ENCODE measurements at regions not wholly inside any gene's neighbourhood (a gene's known extent, or its start where the extent isn't known, plus 50 kb on each side); places are given as distances from the start of the nearest gene placed in this dataset.
"Not testable (repeated sequence)": the region's sequence is repeated elsewhere in the genome, so short reads cannot be mapped to it uniquely, and the experiment has no call there.

GRCh38 chr14:49033131-49033530, 553.0 kb downstream of the RPS29 start:
- WGBS, 2 donors, result 97% methylated on average over 8 of the region's 8 CpGs
- DNase-seq, result no peak
- intact Hi-C loops (cut with DNase I), result no loop called here

DNA sequence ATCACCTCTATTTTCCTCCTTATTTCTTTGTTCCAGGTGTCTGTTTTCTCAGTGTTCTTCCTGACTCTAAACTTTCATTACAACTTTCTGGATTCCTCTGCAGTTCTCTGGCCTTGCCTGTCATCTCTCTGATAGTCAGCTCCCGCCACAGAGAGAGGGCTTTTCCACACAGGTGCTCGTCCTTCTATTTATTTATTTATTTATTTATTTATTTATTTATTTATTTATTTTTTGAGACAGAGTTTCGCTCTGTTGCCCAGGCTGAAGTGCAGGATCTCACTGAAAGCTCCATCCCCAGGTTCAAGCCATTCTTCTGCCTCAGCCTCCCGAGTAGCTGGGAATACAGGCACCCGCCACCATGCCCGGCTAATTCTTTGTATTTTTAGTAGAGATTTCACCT, 554.5 kb downstream of the RPS29 start:
- H3K27ac ChIP-seq (ENCODE audit: low read depth in 1 of 2, low read length in 2 of 2); H3K27me3 ChIP-seq (ENCODE audit: control insufficient read depth in 1 of 2, insufficient read depth in 2 of 2, low read length in 1 of 2); H3K36me3 ChIP-seq (ENCODE audit: control insufficient read depth in 1 of 2, insufficient read depth in 2 of 2, low read length in 1 of 2); ATAC-seq (ENCODE audit: low FRiP score); DNase-seq; H3K4me1 ChIP-seq (ENCODE audit: control insufficient read depth in 1 of 2, insufficient read depth in 2 of 2, low read length in 2 of 2); H3K9me3 ChIP-seq (ENCODE audit: control insufficient read depth, low read length); intact Hi-C loops (cut with DNase I); H3K4me3 ChIP-seq (ENCODE audit: low read length in 2 of 2): not testable (repeated sequence)
- 93 to 94% methylated on average over 6 of the region's 6 CpGs for whole genome bisulfite sequencing, 2 donors

More at GRCh38 chr14:49033131-49033530, 553.0 kb downstream of the RPS29 start:
- Histone ChIP-seq H3K36me3 (ENCODE audit: control insufficient read depth in 1 of 2, insufficient read depth in 2 of 2, low read length in 1 of 2) (no peaks in the 10 kb centered on the region), H3K9me3 (ENCODE audit: control insufficient read depth, low read length) (no peaks in the 10 kb centered on the region), H3K4me1 (ENCODE audit: control insufficient read depth in 1 of 2, insufficient read depth in 2 of 2, low read length in 2 of 2) (no peaks in the 10 kb centered on the region), H3K27ac (ENCODE audit: low read depth in 1 of 2, low read length in 2 of 2) (no peak overlapping the region), H3K27me3 (ENCODE audit: control insufficient read depth in 1 of 2, insufficient read depth in 2 of 2, low read length in 1 of 2) (no peaks in the 10 kb centered on the region), H3K4me3 (ENCODE audit: low read length in 2 of 2) (no peak overlapping the region)
- no peak for ATAC-seq (ENCODE audit: low FRiP score)

- no peak overlapping the region for H3K27ac ChIP-seq (ENCODE audit: low read depth in 1 of 2, low read length in 2 of 2)
- intact Hi-C loops (cut with DNase I), result no loop called here
- H3K4me3 ChIP-seq (ENCODE audit: low read length in 2 of 2), result no peak overlapping the region
- no peaks in the 10 kb centered on the region for H3K4me1 ChIP-seq (ENCODE audit: control insufficient read depth in 1 of 2, insufficient read depth in 2 of 2, low read length in 2 of 2)
- DNase-seq (no peak), ATAC-seq (ENCODE audit: low FRiP score) (no peak)
- 84 to 87% methylated on average over 1 of the region's 1 CpG for WGBS, 2 donors
- no peaks in the 10 kb centered on the region for H3K9me3 ChIP-seq (ENCODE audit: control insufficient read depth, low read length)
- H3K27me3 ChIP-seq (ENCODE audit: control insufficient read depth in 1 of 2, insufficient read depth in 2 of 2, low read length in 1 of 2), result no peaks in the 10 kb centered on the region
- no peaks in the 10 kb centered on the region for H3K36me3 ChIP-seq (ENCODE audit: control insufficient read depth in 1 of 2, insufficient read depth in 2 of 2, low read length in 1 of 2)
Observed at GRCh38 chr14:49019467-49020115, 566.6 kb downstream of the RPS29 start.

DNA sequence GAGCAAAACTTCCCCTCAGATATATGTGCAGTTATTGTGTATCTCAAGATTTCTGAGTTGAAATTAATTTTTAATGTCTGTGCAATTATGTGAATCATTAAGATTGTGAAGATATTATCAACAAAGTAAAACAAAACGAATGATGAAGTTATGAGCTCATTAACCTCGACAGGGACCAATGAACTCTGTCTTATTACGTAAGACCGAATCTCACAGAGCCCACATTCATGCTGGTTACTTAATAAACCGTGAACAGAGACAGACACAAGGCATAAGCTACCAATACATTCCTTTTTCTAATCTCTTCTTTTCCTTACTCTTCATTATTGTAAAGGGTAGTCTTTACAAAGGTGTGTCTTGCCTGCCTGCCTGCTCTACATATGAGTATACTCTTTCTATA, 568.7 kb downstream of the RPS29 start:
- Histone ChIP-seq H3K4me3 (ENCODE audit: low read length in 2 of 2) (no peak overlapping the region), H3K36me3 (ENCODE audit: control insufficient read depth in 1 of 2, insufficient read depth in 2 of 2, low read length in 1 of 2) (no peaks in the 10 kb centered on the region), H3K9me3 (ENCODE audit: control insufficient read depth, low read length) (no peaks in the 10 kb centered on the region), H3K27me3 (ENCODE audit: control insufficient read depth in 1 of 2, insufficient read depth in 2 of 2, low read length in 1 of 2) (no peaks in the 10 kb centered on the region), H3K4me1 (ENCODE audit: control insufficient read depth in 1 of 2, insufficient read depth in 2 of 2, low read length in 2 of 2) (no peaks in the 10 kb centered on the region), H3K27ac (ENCODE audit: low read depth in 1 of 2, low read length in 2 of 2) (no peak overlapping the region)
- 85 to 87% methylated on average over 5 of the region's 5 CpGs for WGBS, 2 donors
- intact Hi-C loops (cut with DNase I), result no loop called here
- ATAC-seq (ENCODE audit: low FRiP score), result no peak
- DNase-seq, result no peak

DNA sequence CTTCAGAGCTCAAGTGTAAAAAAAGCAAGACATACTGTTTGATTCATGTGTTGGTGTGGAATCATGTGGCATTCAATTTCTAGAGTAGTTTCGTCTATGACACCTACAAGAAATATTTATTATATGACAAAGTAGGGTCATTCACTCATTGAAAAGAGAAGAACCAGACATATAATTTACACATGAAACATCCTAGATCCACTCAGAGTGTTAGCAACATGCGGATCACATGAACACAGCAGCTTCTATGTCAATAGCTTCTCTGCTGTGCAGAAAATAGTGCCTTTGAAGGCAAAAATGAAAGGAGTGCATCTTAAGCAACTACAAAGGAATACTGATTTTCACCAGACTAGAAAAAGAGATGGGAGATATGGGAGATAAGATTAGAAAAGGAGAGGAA, 569.8 kb downstream of the RPS29 start:
- intact Hi-C loops (cut with DNase I), result no loop called here
- no peaks in the 10 kb centered on the region for H3K27me3 ChIP-seq (ENCODE audit: control insufficient read depth in 1 of 2, insufficient read depth in 2 of 2, low read length in 1 of 2)
- no peak overlapping the region for H3K27ac ChIP-seq (ENCODE audit: low read depth in 1 of 2, low read length in 2 of 2)
- no peak for ATAC-seq (ENCODE audit: low FRiP score)
- H3K4me3 ChIP-seq (ENCODE audit: low read length in 2 of 2), result no peak overlapping the region
- WGBS, 2 donors, result 91 to 94% methylated on average over 2 of the region's 2 CpGs
- no peaks in the 10 kb centered on the region for H3K9me3 ChIP-seq (ENCODE audit: control insufficient read depth, low read length)
- no peaks in the 10 kb centered on the region for H3K36me3 ChIP-seq (ENCODE audit: control insufficient read depth in 1 of 2, insufficient read depth in 2 of 2, low read length in 1 of 2)
- no peaks in the 10 kb centered on the region for H3K4me1 ChIP-seq (ENCODE audit: control insufficient read depth in 1 of 2, insufficient read depth in 2 of 2, low read length in 2 of 2)
- DNase-seq, result no peak

DNA sequence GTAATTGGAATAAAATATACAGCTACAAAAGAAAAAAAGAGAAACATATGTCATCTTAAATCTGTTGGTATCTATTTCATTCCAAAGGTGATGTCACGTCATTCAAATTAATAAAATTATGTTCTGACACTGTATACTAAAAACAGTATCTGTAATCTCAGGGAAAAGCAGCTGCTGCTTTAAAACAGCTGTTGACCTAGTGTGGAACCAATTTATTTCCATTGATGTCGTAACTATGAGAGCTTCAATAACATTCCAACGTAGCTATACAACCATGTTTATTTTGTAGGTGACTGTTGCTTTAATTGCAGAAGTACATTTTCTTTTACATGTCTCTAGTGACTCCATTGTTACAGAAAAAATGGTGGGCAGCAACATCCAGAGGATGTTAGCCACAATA, 571.7 kb downstream of the RPS29 start:
- no peaks in the 10 kb centered on the region for H3K27me3 ChIP-seq (ENCODE audit: control insufficient read depth in 1 of 2, insufficient read depth in 2 of 2, low read length in 1 of 2)
- H3K27ac ChIP-seq (ENCODE audit: low read depth in 1 of 2, low read length in 2 of 2), result no peak overlapping the region
- WGBS, 2 donors, result 67 to 73% methylated on average over 3 of the region's 3 CpGs
- H3K4me3 ChIP-seq (ENCODE audit: low read length in 2 of 2), result no peak overlapping the region
- no peak for ATAC-seq (ENCODE audit: low FRiP score)
- no peaks in the 10 kb centered on the region for H3K9me3 ChIP-seq (ENCODE audit: control insufficient read depth, low read length)
- intact Hi-C loops (cut with DNase I), result no loop called here
- no peak for DNase-seq
- no peaks in the 10 kb centered on the region for H3K4me1 ChIP-seq (ENCODE audit: control insufficient read depth in 1 of 2, insufficient read depth in 2 of 2, low read length in 2 of 2)
- no peaks in the 10 kb centered on the region for H3K36me3 ChIP-seq (ENCODE audit: control insufficient read depth in 1 of 2, insufficient read depth in 2 of 2, low read length in 1 of 2)

DNA sequence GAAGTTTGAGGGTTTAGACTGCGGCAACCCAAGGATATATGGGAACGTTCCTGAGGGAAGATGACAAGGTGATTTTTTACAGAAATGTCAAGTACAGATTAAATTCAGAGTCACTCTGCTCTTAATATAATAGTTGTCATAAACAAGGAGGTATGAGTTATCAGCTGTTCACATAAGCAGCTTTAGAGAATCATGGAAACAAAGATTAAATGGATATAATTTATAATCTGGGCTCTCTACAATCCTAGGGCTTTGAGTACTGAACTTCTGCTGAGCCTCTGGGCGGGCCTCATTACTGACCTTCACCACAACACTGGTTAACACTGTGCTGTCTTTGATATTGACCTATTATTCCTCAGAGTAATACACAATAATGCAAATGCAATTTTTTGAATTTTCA, 577.8 kb downstream of the RPS29 start:
- DNase-seq (no peak), ATAC-seq (ENCODE audit: low FRiP score) (no peak)
- Histone ChIP-seq H3K4me3 (ENCODE audit: low read length in 2 of 2) (no peak overlapping the region), H3K36me3 (ENCODE audit: control insufficient read depth in 1 of 2, insufficient read depth in 2 of 2, low read length in 1 of 2) (no peaks in the 10 kb centered on the region), H3K27ac (ENCODE audit: low read depth in 1 of 2, low read length in 2 of 2) (no peak overlapping the region), H3K27me3 (ENCODE audit: control insufficient read depth in 1 of 2, insufficient read depth in 2 of 2, low read length in 1 of 2) (no peaks in the 10 kb centered on the region), H3K4me1 (ENCODE audit: control insufficient read depth in 1 of 2, insufficient read depth in 2 of 2, low read length in 2 of 2) (no peaks in the 10 kb centered on the region), H3K9me3 (ENCODE audit: control insufficient read depth, low read length) (no peaks in the 10 kb centered on the region)
- intact Hi-C loops (cut with DNase I), result no loop called here
- WGBS, 2 donors, result 89 to 91% methylated on average over 3 of the region's 3 CpGs

DNA sequence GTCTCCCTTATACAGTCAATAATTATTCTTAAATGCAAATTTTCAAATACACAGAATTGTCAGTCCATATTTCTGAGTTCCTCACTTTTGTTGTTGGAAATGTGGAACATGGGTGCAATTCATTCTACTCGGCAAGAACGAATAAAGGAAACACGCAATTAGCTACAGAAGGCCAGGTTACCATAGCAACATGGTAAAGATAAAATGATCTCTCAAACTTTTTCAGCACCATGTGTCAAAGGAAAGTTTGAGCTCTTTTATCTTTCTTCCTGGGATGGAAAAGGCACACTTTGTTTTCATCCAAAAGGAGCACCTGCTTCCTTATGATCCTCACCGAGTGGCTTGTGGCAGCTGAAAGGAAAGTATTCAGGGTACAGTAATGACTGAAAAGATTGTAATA, 595.0 kb downstream of the RPS29 start:
- intact Hi-C loops (cut with DNase I), result no loop called here

DNA sequence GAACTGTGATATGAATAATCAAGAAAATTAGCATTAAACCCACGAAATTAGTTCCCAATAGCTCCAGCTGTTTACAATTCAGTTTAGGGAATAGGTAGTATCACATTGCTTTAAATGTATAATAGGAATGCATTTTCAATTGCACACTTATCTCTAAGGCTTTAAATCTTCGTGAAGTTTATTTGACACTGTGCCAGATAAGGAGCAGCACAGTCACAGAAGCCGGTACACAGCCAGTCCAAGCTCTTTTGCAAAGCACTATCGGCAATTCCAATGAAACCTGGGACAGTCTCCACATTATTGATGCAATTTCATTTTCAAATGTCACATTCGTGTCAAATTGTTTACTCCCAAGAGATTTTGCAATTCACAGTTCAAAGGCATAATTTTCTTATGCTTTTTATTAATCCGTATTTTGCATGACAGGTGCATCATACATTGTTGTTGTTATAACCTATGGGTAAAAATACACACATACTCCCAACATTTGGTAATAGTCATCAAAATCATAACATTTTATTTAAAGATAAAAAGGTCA, 602.8 kb downstream of the RPS29 start:
- 49 to 54% methylated on average over 6 of the region's 6 CpGs for WGBS, 2 donors
- H3K4me3 ChIP-seq (ENCODE audit: low read length in 2 of 2), result no peak overlapping the region
- no peaks in the 10 kb centered on the region for H3K36me3 ChIP-seq (ENCODE audit: control insufficient read depth in 1 of 2, insufficient read depth in 2 of 2, low read length in 1 of 2)
- ATAC-seq (ENCODE audit: low FRiP score) (no peak), DNase-seq (no peak)
- no peak overlapping the region for H3K27ac ChIP-seq (ENCODE audit: low read depth in 1 of 2, low read length in 2 of 2)
- H3K9me3 ChIP-seq (ENCODE audit: control insufficient read depth, low read length), result no peaks in the 10 kb centered on the region
- intact Hi-C loops (cut with DNase I), result no loop called here
- H3K4me1 ChIP-seq (ENCODE audit: control insufficient read depth in 1 of 2, insufficient read depth in 2 of 2, low read length in 2 of 2), result no peaks in the 10 kb centered on the region
- no peaks in the 10 kb centered on the region for H3K27me3 ChIP-seq (ENCODE audit: control insufficient read depth in 1 of 2, insufficient read depth in 2 of 2, low read length in 1 of 2)

More for the DNA sequence above, 595.0 kb downstream of the RPS29 start:
- H3K27ac ChIP-seq (ENCODE audit: low read depth in 1 of 2, low read length in 2 of 2), result no peak overlapping the region
- no peaks in the 10 kb centered on the region for H3K27me3 ChIP-seq (ENCODE audit: control insufficient read depth in 1 of 2, insufficient read depth in 2 of 2, low read length in 1 of 2)
- no peaks in the 10 kb centered on the region for H3K36me3 ChIP-seq (ENCODE audit: control insufficient read depth in 1 of 2, insufficient read depth in 2 of 2, low read length in 1 of 2)
- no peak for DNase-seq
- no peaks in the 10 kb centered on the region for H3K9me3 ChIP-seq (ENCODE audit: control insufficient read depth, low read length)
- H3K4me3 ChIP-seq (ENCODE audit: low read length in 2 of 2), result no peak overlapping the region
- no peaks in the 10 kb centered on the region for H3K4me1 ChIP-seq (ENCODE audit: control insufficient read depth in 1 of 2, insufficient read depth in 2 of 2, low read length in 2 of 2)
- WGBS, 2 donors, result 82 to 89% methylated on average over 4 of the region's 4 CpGs
- ATAC-seq (ENCODE audit: low FRiP score), result no peak
